NCI-H128 (cell line): ENCODE measurements at regions not wholly inside any gene's neighbourhood (a gene's known extent, or its start where the extent isn't known, plus 50 kb on each side); places are given as distances from the start of the nearest gene placed in this dataset.

Experiments used
- DNase-seq: peaks from one replicate; lab custom pipeline; 2025; ENCODE audit not compliant: unreplicated experiment; lab: John Stamatoyannopoulos, UW

DNA sequence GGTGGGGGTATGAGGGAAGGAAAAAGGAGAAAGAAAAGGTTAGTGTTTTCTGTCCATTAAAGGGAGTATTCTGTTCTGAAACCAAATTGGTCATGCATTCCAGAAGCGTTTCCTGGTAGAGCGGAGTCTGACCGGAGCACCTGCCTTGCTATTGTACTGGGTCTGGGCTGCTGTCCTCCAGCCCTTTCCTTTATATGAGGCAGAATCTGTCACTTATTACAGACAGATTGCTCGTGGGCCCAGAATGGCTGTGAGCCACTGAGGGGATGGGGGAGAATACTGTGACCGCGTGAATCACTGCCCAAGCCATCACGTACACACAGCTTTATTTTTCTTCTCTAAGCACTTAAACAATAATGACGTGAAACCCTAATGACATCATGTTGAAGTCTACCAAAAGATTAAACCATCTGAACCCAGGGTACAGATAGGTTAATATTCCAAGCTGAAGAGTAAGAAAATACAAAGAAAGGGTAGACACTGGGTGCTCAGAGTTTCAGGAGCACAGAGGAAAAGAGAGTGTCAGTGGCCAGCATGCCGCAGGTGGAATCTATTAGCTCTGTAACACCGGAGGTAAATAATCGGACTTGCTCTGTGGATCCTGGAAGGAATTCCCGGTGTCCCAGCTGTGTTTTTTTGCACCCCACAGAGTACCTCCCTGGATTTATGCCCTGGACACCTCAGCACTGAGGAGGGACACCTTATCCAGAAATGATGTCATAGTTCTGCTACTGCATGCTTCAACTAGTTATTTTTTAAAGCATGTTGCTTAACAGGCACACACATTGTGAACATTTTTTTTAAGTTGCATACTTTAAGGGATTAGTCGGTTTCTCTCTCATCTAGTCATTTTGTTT is 573.3 kb downstream of the PKHD1 start:
- DNase-seq: no peak

DNA sequence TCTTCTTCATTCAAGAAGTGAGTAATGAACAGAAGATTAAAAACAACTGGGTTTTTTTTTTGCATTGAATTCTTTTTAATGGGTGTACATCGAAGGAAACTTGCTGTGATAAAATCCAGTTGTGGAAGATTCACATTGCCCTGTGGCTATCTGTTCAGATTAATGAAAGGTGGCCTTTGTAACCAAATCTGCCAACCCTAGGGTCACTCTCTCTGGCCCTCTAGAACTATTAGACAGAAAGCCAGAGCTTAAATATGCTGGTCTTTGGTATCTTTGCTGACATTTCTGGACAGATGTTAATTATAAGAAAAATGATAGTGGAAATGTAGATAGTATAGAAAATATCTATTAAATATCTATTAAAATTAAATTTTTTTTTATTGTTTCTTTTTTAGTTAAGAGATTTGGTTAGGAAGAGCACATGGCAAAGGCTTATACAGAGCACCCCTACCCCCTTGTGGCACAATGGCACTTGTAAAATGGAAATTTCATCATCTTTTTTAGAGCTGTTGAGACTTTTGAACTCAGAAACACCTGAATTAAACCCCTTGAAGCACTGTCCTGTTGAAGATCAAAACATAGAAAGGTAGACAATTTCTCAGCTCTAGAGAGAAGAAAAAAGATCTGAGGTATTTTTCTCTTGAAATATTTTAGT is 572.5 kb downstream of the PKHD1 start:
- DNase-seq: no peak

DNA sequence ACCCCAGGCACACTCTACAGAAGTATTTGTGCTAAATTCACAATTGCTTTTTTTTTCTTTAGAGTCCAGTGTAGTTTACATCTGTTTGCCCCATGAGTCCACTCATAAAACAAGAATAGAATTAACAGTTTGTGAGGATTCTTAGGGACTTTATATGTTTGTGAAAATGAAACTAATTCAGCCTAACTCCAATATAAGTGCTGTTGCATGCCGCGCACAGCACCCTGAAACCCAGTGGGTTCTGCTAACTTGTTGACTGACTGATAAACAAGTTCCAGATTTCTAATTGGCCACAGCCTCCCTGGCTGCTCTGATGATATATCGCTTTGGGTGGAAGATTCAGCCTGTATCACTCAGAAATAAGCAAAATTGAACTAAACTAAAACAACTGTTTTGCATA is 561.4 kb downstream of the PKHD1 start:
- no peak for DNase-seq

DNA sequence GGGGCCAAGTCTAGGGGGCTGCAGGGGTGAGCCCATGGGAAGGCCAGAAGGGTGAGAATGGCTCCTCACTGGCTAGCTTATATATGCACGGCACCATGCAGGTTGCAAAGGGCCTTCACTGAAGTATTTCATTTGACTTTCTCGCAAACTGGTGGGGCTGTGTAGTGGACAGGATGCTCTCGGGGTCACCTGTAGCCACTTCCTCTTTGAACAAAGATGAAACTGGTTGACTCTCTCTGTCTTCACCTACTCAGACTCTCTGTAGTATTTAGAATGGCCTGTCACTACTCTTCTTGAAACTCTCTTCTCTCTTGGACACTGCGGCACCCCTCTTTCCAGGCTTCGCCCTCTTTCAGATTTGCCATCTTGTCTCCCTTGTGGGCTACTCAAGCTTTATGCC is 560.5 kb downstream of the PKHD1 start:
- no peak for DNase-seq

DNA sequence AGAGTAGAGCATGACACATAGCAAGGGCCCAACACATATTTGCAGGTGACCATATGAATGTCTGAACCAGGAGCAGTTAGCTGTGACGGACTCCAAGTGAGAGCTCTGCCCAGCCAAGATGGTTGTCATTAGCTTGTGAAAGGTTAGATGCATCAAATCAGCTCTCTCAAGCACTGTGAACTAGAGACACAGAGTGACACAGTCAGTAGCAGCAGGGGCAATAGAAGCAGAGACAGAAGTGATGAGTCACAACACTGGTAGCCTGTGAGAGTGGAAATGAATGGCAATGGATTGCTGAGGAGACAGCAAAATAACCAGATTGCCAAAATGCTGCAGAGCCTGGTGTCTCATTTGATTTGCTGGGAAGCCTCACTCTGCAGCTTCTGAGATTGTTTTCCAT is 558.9 kb downstream of the PKHD1 start:
- DNase-seq: no peak

DNA sequence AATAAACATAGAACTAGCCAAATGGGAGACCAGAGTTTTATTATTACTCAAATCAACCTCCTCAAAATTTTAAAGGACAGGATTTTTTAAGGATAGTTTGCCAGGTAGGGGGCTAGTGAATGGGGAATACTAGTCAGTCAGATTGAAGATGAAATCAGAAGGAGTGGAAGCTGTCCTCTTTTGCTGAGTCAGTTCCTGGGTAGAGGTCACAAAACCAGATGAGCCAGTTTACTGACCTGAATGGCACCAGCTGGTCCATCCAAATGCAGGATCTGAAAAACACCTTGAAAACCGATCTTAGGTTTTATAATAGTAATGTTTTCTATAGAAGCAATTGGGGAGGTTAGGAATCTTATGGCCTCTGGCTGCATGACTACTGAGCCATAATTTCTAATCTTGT is 558.2 kb downstream of the PKHD1 start:
- no peak for DNase-seq

DNA sequence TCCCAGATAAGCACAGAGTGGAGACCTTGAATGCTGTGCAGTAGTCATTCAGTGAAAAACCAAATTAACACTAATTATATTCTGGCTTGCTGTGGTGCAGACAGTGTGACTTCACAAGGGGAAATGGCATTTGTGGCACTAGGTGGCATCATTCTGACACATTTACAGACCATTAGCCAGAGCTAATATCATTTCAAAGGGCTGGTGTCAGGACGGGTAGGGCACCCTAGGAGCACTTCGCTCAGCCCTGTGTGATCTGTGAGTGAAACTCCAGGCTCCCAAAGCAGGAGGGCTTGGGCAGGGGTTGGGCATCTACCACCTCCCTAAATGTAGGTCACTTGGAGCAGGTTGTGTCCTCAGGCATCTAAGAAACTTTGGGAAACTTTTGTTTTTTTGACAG is 555.8 kb downstream of the PKHD1 start:
- DNase-seq: no peak

DNA sequence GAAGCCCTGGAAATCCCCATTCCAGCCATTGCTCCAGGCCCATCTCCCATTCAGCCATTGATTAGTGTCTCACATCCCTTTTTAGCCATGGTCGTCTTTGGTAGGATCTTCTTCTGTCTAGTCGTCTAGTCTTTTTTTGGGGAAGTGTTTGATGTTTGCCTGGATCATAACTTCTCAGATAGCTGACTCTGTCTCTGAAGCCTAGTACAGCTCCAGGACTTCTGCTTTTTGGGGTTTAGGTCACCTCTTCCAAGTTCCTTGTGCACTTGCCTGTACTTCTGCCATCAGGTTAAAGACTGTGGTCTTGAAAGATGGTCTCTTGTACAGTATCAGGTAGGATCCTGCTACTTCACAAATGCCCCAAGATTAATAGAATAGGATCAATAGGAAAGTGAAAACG is 553.5 kb downstream of the PKHD1 start:
- no peak for DNase-seq

DNA sequence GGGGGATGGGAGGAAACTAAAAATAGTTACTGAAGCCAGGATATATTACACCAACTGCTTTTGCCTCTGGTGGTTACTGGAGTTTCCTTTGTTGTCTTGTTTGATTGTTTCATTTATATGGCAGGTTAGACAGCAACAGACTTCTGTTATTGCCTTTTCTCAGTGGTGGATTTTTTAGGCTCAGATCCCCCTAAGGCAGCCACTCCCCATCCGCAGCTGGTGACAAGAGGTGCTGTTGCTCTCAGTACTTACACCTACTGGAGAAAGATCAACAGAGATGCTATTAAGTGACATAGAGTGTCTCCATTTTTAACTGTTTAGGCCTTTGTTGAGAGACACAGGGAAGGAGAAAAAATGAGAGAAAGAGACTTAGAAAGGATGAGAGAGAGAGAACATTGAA is 552.1 kb downstream of the PKHD1 start:
- DNase-seq: no peak

DNA sequence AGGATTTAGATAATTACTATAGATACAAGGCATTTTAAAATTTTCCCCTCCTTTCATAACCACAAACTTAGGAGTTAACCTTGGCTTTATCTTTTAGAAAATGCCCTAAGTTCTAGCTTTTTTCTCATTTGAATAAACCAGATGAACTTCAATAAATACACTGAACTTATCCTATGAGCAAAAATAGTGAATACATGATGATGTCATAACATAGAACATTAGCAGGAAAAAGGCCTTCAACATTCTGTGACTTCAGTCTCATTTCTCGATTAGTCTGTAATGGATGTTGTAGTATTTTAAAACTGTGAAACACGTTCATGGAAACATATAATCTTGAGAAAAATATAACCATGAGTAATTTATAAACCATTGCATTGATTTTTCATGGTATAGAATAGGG is 550.7 kb downstream of the PKHD1 start:
- DNase-seq: no peak

DNA sequence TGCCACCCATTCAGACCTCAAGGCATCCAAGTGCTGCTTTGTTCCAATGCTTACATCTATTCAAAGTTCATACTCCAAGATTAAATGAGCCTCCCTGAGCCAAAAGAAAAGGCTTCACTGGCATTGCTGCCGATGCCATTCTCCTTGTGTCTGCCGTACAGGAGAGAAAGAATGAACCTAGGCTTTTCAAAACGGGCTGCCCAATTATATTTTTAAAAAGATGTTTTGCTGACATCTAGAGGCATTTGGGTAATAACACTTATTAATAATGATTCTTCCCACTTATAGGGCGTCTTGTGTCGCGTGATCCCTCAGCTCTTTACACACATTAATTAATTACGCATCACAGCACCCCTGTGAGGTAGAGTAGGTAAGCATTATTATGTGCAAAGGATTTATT is 545.6 kb downstream of the PKHD1 start:
- DNase-seq: peak; percentile 23

DNA sequence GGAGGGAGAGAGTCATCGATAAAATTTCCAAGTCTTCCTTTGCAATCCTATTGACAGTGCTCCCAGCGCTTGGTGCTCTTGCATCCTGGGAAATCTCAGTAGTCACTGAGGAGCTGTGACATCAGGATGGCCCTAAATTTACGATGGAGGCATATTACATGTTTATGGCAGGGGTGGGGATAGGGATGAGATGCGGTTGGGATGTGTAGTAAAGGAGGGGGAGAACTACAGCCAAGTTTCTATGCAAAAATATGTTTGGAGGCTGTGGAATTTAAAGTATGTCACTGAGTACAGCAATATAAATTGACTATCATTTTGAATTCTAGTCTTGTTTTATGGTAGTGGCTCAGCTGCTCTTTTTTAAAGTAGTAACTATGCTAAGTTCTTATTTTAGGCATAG is 544.9 kb downstream of the PKHD1 start:
- no peak for DNase-seq

DNA sequence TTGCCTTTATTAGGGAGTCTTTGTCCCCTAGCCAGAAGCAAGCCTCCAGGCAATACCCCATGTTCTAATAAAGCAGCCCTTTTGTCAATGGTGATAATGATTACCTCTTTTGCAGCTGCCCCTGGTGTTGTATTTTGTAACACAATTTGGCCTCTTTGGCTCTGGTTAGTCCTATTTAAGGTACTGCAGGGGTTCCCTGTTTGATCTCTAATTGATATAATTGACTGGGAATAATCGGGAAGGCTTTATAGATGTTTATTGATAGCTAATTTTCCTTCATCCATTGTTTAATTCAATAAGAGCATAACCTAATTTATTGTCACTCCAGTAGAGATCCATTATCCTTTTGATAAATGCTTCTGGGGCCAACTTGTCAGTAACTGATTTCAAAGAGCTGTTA is 537.2 kb downstream of the PKHD1 start:
- DNase-seq: no peak

DNA sequence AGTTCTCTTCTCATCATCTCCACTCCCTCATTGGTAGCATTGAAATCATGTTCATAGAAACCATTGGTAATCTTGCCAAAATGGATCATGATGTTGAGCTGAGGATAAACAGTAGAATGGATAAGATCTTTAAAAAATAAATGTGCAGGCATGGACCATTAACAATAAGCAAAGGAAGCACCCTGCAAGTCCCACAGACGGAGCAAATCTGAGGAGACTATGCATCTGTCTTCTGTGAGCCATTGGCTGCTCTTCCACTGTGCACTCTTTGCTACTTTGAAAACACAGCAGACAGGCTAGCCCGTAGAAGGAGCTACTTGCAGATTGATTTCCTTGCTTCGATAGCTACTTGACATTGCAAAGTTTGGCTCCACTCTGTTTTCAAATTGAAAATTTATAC is 535.0 kb downstream of the PKHD1 start:
- DNase-seq: no peak

DNA sequence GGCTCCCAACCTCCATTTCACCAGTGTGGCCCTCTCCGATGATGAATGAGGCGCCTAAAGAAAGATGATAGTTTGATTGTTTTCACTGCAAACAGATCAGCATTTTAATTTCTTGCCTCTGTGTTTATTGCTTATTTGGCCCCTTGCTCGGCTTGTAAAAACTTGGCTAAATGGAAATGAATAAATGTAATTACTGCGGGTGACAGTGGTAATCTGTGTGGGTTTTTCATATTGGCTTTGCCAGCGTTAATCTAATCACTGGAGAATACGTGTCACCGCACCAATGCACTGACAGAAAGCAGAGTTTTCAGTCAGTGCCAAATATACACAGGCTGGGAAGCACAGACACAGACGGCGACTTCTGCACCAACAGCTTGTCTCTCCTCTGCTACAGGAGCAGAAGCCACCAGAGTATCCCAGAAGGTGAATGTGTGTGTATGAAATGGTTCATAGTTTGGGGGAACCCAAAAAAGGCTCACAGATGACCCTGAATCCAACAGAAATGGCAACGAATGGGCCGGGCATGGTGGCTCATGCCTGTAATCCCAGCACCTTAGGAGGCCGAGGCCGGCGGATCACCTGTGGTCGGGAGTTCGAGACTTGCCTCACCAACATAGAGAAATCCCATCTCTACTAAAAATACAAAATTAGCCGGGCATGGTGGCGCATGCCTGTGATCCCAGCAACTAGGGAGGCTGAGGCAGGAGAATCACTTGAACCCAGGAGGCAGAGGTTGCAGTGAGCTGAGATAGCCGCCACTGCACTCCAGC is 534.0 kb downstream of the PKHD1 start:
- no peak for DNase-seq

DNA sequence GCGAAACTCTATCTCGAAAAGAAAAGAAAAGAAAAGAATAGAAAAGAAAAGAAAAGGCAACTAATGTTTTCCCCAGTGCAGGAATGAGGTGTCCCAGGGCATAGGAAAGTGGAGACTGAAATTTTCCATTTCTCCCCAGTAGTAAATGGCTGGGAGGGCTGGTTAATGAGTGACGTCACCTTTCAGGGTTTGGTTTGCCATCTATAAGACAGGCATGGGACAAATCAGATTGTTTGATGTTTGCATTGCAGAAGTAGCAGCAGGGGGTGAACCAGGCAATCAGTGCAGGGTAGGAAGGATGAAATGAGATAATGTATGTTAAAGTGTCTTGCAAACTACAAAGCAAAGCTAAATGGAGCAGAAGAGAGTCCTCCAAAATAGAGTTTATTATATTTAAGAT is 533.4 kb downstream of the PKHD1 start:
- DNase-seq: no peak

DNA sequence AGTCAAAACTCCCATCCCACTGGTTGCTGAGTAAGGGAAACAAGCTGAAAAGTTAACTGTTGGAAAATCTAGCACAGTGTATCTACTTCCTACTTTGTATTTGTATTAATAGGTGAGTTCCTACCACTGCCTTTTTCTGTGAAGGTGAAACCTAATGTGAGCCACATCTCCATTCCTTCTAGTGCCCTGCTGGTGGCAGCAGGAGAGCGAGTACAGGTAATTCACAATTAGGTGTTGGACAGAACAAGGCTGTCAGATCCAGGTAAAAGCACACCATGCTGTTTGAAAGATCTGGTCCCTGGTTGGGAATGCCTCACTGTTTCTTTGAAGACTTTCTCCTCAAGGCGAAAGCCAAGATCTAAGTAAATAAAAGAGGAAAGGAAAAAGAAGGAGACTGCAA is 528.4 kb downstream of the PKHD1 start:
- no peak for DNase-seq

DNA sequence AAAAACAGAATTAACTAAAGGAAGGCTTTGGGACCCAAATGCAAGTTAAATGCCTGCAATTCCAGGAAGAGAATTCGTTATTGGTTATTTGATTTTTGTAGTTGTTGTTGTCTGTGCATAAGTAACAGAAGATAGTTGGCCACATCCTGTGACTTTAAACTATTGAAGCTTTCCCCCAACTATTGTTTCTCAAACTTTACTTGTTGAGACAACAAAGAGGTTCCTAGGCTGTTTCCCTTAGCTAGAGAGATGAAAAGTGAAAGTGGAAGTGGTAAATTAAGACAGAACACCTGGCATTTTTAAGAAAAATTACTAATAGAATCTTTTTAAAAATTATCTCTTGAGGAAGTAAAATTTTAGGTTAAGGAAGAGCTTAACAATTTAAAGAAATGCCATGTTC is 525.2 kb downstream of the PKHD1 start:
- DNase-seq: no peak
